Neural cell (in vitro differentiated cells): ENCODE measurements at regions not wholly inside any gene's neighbourhood (a gene's known extent, or its start where the extent isn't known, plus 50 kb on each side); places are given as distances from the start of the nearest gene placed in this dataset.

Experiments
- H2AFZ ChIP-seq: fragments of 200-600, 300-800 bp; sonication (generic), shearing (Covaris generic); 2 replicates; pipeline ENCODE4 v1.6.0; 2014; ENCODE audit warnings: low read depth, mild to moderate bottlenecking, antibody characterized with exemption, low read length, moderate library complexity
- H3F3A ChIP-seq: fragments of 200-600 bp; shearing (Covaris generic); 2 replicates; pipeline ENCODE4 v1.6.1; 2016; ENCODE audit warnings: mild to moderate bottlenecking, moderate library complexity, mixed read lengths, antibody characterized with exemption, low read length; ENCODE audit not compliant: insufficient read depth, poor library complexity, severe bottlenecking
- H3K27ac ChIP-seq: fragments of 200-600, 300-800 bp; sonication (generic), shearing (Covaris generic); 2 replicates; pipeline ENCODE4 v1.5.1; 2014; ENCODE audit warnings: mild to moderate bottlenecking, low read length, moderate library complexity
- H3K27me3 ChIP-seq: fragments of 300-800, 200-600 bp; sonication (generic), shearing (Covaris generic); 2 replicates; pipeline ENCODE4 v1.6.0; 2014; ENCODE audit warnings: mild to moderate bottlenecking, low read depth, low read length, moderate library complexity; ENCODE audit not compliant: insufficient read depth
- H3K36me3 ChIP-seq: fragments of 300-800, 200-600 bp; sonication (generic), shearing (Covaris generic); 2 replicates; pipeline ENCODE4 v1.5.1; 2014; ENCODE audit warnings: mild to moderate bottlenecking, antibody characterized with exemption, low read length, moderate library complexity; ENCODE audit not compliant: insufficient read depth
- H3K4me2 ChIP-seq: fragments of 300-800, 200-600 bp; sonication (generic), shearing (Covaris generic); 2 replicates; pipeline ENCODE4 v1.6.0; 2014; ENCODE audit warnings: mild to moderate bottlenecking, low read length
- H3K4me3 ChIP-seq: fragments of 300-800, 200-600 bp; sonication (generic), shearing (Covaris generic); 2 replicates; pipeline ENCODE4 v1.5.1; 2014; ENCODE audit warnings: mild to moderate bottlenecking, low read length, moderate library complexity
- H3K79me2 ChIP-seq: fragments of 200-600 bp; shearing (Covaris generic); replicated peaks from 2 replicates; pipeline ENCODE4 v1.6.0; 2014; ENCODE audit warnings: mild to moderate bottlenecking, low read length, moderate library complexity; ENCODE audit not compliant: insufficient read depth
- H3K9ac ChIP-seq: fragments of 300-800, 200-600 bp; sonication (generic), shearing (Covaris generic); 2 replicates; pipeline ENCODE4 v1.6.1; 2016; ENCODE audit warnings: mild to moderate bottlenecking, low read length, mixed read lengths
- H3K9me2 ChIP-seq: fragments of 200-600 bp; shearing (Covaris generic); 2 replicates; pipeline ENCODE4 v1.6.1; 2016; ENCODE audit warnings: mild to moderate bottlenecking, low read length, mixed read lengths; ENCODE audit not compliant: insufficient read depth
- H3K9me3 ChIP-seq: fragments of 200-600, 300-800 bp; sonication (generic), shearing (Covaris generic); 2 replicates; pipeline ENCODE4 v1.6.1; 2016; ENCODE audit warnings: mild to moderate bottlenecking, mixed run types, low read length, moderate library complexity, mixed read lengths
- H4K20me1 ChIP-seq: fragments of 200-600 bp; shearing (Covaris generic); 2 replicates; pipeline ENCODE4 v1.6.1; 2016; ENCODE audit warnings: mild to moderate bottlenecking, mixed run types; ENCODE audit not compliant: insufficient read depth
- EP300 ChIP-seq: fragments of 450-650 bp; conservative IDR thresholded peaks from 2 replicates; pipeline ENCODE4 v1.6.1; 2014; ENCODE audit warnings: antibody characterized with exemption, mild to moderate bottlenecking, moderate library complexity; ENCODE audit not compliant: poor library complexity, severe bottlenecking
- EZH2 ChIP-seq: fragments of 200-600, 300-800 bp; shearing (Covaris generic), sonication (generic); IDR thresholded peaks from 2 replicates; pipeline ENCODE4 v1.6.1; 2014; ENCODE audit warnings: antibody characterized with exemption, low read length, borderline replicate concordance, mild to moderate bottlenecking; ENCODE audit not compliant: insufficient read depth, poor library complexity, severe bottlenecking
- MXI1 ChIP-seq: fragments of 450-650 bp; conservative IDR thresholded peaks from 2 replicates; pipeline ENCODE4 v1.6.1; 2014; ENCODE audit warnings: antibody characterized with exemption, mild to moderate bottlenecking; ENCODE audit not compliant: poor library complexity, severe bottlenecking
- POLR2AphosphoS5 ChIP-seq: IDR thresholded peaks from 2 replicates; pipeline ENCODE4 v1.6.1; 2012
- RAD21 ChIP-seq: fragments of 450-650 bp; conservative IDR thresholded peaks from 2 replicates; pipeline ENCODE4 v1.6.1; 2014; ENCODE audit warnings: antibody characterized with exemption, mild to moderate bottlenecking, moderate library complexity
- SMC3 ChIP-seq: fragments of 450-650 bp; conservative IDR thresholded peaks from 2 replicates; pipeline ENCODE4 v1.6.1; 2014; ENCODE audit warnings: antibody characterized with exemption, mild to moderate bottlenecking, moderate library complexity; ENCODE audit not compliant: poor library complexity
- TAF1 ChIP-seq: IDR thresholded peaks from 2 replicates; pipeline ENCODE4 v1.6.1; 2012; ENCODE audit warnings: low read depth
- TF ChIP-seq, protein P1 (sequence below): fragments of 450-650 bp; IDR thresholded peaks from 2 replicates; pipeline ENCODE4 v1.5.1; 2014; ENCODE audit warnings: antibody characterized with exemption, mild to moderate bottlenecking, moderate library complexity; ENCODE audit not compliant: poor library complexity, severe bottlenecking
- TF ChIP-seq, protein P2 (sequence below): IDR thresholded peaks from 2 replicates; pipeline ENCODE4 v1.6.1; 2012; ENCODE audit warnings: borderline replicate concordance

DNA sequence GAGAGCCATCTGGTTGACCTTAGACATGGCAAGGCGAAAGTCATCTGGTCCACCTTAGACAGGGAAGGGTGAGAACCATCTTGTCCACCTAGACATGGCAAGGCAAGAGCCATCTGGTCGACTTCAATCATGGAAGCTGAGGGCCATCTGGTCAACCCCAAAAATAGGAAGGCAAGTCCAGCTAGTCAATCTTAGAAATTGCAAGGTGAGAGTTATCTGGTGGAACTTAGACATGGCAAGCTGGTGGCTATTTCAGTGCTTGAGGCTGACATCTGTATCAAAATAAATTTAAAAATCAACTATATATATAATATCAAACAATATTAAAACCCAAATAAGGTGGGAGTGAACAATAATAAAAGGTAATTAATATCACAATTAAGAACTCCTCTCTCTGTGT is 83.9 kb downstream of the ZNF726 start:
- no peaks in the 10 kb centered on the region for H3F3A ChIP-seq

DNA sequence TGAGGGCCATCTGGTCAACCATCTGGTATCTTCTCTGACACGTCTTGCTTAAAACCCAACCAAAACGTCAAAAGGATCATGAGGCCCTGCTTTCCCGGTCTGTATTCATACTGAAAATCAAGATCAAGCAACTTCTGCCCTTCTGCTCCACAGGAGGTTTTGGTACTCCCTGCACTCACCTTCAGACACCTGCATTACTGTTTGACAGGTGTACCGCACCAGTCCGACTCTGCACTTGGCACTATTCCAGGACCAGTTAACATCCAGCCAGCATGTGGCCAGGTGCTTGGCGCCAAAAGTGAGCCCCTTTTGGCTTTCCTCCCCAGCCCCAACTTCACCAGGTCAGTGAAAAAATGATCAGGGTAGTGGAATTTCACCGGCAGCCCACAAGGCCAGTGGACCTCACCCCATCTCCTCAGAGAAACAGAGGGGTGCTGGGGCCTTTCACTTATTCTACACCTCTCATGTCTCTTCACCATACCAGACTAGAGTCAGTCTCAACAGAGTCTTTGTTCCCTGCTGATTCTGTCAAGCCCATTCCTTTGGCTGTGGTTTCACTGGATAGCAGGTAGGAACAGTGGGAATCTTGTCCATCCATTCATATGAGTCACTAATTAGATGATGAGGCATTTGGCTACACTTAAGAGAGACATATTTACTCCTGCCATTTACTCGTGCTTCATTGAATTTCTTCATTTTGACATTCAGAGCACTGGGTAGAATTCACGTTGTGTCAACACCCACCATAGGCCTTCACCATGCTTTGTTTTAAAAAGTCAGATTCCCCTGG is 85.3 kb downstream of the ZNF726 start:
- H3K36me3 ChIP-seq = no peaks in the 10 kb centered on the region
- H2AFZ ChIP-seq = no peak overlapping the region
- no peaks in the 10 kb centered on the region for H3K79me2 ChIP-seq
- H4K20me1 ChIP-seq = no peaks in the 10 kb centered on the region
- H3F3A ChIP-seq = no peaks in the 10 kb centered on the region
- H3K4me3 ChIP-seq = no peak overlapping the region
- H3K9me2 ChIP-seq = no peaks in the 10 kb centered on the region
- no peak overlapping the region for H3K27ac ChIP-seq
- H3K9ac ChIP-seq = no peak overlapping the region
- no peak overlapping the region for H3K4me2 ChIP-seq
- H3K27me3 ChIP-seq = no peaks in the 10 kb centered on the region
- TF ChIP-seq EP300 = no peak
- TF ChIP-seq SMC3 = no peak
- no peak for TF ChIP-seq MXI1
- TF ChIP-seq, protein P1, sequence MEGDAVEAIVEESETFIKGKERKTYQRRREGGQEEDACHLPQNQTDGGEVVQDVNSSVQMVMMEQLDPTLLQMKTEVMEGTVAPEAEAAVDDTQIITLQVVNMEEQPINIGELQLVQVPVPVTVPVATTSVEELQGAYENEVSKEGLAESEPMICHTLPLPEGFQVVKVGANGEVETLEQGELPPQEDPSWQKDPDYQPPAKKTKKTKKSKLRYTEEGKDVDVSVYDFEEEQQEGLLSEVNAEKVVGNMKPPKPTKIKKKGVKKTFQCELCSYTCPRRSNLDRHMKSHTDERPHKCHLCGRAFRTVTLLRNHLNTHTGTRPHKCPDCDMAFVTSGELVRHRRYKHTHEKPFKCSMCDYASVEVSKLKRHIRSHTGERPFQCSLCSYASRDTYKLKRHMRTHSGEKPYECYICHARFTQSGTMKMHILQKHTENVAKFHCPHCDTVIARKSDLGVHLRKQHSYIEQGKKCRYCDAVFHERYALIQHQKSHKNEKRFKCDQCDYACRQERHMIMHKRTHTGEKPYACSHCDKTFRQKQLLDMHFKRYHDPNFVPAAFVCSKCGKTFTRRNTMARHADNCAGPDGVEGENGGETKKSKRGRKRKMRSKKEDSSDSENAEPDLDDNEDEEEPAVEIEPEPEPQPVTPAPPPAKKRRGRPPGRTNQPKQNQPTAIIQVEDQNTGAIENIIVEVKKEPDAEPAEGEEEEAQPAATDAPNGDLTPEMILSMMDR = no peak
- TF ChIP-seq RAD21 = no peak
- peaks cover 12% of the 10 kb centered on the region for H3K9me3 ChIP-seq

More for the DNA sequence above, 83.9 kb downstream of the ZNF726 start:
- Histone ChIP-seq H3K4me3 (no peak overlapping the region), H3K9ac (no peak overlapping the region), H3K79me2 (no peaks in the 10 kb centered on the region), H3K36me3 (no peaks in the 10 kb centered on the region), H3K27ac (no peak overlapping the region), H3K27me3 (no peaks in the 10 kb centered on the region), H3K9me3 (peaks cover 12% of the 10 kb centered on the region), H3K4me2 (no peak overlapping the region), H4K20me1 (no peaks in the 10 kb centered on the region), H2AFZ (no peak overlapping the region), H3K9me2 (no peaks in the 10 kb centered on the region)
- TF ChIP-seq, protein P1 = no peak
- TF ChIP-seq EZH2 = no peak
- TF ChIP-seq SMC3 = no peak
- no peak for TF ChIP-seq EP300
- no peak for TF ChIP-seq TAF1
- no peak for TF ChIP-seq POLR2AphosphoS5
- TF ChIP-seq, protein P2, sequence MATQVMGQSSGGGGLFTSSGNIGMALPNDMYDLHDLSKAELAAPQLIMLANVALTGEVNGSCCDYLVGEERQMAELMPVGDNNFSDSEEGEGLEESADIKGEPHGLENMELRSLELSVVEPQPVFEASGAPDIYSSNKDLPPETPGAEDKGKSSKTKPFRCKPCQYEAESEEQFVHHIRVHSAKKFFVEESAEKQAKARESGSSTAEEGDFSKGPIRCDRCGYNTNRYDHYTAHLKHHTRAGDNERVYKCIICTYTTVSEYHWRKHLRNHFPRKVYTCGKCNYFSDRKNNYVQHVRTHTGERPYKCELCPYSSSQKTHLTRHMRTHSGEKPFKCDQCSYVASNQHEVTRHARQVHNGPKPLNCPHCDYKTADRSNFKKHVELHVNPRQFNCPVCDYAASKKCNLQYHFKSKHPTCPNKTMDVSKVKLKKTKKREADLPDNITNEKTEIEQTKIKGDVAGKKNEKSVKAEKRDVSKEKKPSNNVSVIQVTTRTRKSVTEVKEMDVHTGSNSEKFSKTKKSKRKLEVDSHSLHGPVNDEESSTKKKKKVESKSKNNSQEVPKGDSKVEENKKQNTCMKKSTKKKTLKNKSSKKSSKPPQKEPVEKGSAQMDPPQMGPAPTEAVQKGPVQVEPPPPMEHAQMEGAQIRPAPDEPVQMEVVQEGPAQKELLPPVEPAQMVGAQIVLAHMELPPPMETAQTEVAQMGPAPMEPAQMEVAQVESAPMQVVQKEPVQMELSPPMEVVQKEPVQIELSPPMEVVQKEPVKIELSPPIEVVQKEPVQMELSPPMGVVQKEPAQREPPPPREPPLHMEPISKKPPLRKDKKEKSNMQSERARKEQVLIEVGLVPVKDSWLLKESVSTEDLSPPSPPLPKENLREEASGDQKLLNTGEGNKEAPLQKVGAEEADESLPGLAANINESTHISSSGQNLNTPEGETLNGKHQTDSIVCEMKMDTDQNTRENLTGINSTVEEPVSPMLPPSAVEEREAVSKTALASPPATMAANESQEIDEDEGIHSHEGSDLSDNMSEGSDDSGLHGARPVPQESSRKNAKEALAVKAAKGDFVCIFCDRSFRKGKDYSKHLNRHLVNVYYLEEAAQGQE = no peak
- no peak for TF ChIP-seq RAD21
- TF ChIP-seq MXI1 = no peak
